Mucosa of descending colon (tissue), 3 donors: ENCODE measurements at regions not wholly inside any gene's neighbourhood (a gene's known extent, or its start where the extent isn't known, plus 50 kb on each side); places are given as distances from the start of the nearest gene placed in this dataset.
"Not testable (repeated sequence)": the region's sequence is repeated elsewhere in the genome, so short reads cannot be mapped to it uniquely, and the experiment has no call there.

Experiments used
- ATAC-seq: fragments of 200-7000 bp; cut with Tn5 transposase; one replicate; pipeline ENCODE4 v1.9.1; 2020; ENCODE audit warnings: mild to moderate bottlenecking, moderate library complexity
- DNase-seq, 3 donors: peaks; one replicate each; pipeline ENCODE4 v3.0.0-alpha.2; 2020
- H3K36me3 ChIP-seq: fragments of 200-600 bp; one replicate; pipeline ENCODE4 v1.8.0; 2021; ENCODE audit warnings: low read depth, mild to moderate bottlenecking
- H3K4me1 ChIP-seq: fragments of 200-600 bp; one replicate; pipeline ENCODE4 v1.8.0; 2021; ENCODE audit warnings: low read depth, mild to moderate bottlenecking
- H3K4me3 ChIP-seq: fragments of 200-600 bp; one replicate; pipeline ENCODE4 v1.8.0; 2021; ENCODE audit warnings: mild to moderate bottlenecking
- H3K9me3 ChIP-seq: fragments of 200-600 bp; one replicate; pipeline ENCODE4 v1.8.0; 2021; ENCODE audit warnings: mild to moderate bottlenecking
- CTCF ChIP-seq: fragments of 200-600 bp; IDR thresholded peaks from one replicate; pipeline ENCODE4 v1.8.0; 2022; ENCODE audit warnings: antibody characterized with exemption, mild to moderate bottlenecking
- intact Hi-C, 2 donors: fragments of 100-400 bp; cut with DNase I in 1 of 2; cut with micrococcal nuclease in 1 of 2; formaldehyde crosslinking; loops; one replicate each; pipeline versions ENCODE4 v1.11.0 to v1.11.1; 2022; cut with DNase I, micrococcal nuclease
- donor health status: DM: no; HTN: no; CAD: no; lungs with moderate emphysema.
- donor health status: DM: no; HTN: no; CAD: no.
- donor health status: DM: no; HTN: yes; CAD: no.

DNA sequence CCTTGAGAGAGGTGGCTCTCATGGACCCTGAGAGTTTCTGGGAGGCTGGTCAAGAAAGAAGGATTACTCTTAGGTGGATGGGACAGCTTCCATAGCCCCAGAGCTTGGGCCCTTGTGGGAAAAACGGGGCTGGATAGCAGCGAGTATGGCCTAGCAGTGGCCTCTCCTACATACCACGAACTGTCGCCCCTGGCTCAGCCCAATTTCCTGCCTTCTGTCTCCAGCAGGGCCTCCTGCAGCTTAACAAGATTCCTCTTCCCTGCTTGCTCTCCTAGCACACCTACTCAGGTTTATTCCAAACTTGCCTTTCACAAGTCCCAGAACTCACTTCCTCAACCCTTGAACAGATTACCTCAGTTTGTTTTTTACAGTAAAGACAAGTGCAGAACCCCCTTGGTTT, 139.7 kb upstream of the TPM1 start:
- H3K9me3 ChIP-seq = no peaks in the 10 kb centered on the region
- no peaks in the 10 kb centered on the region for H3K36me3 ChIP-seq
- intact Hi-C loops = no loop called here
- DNase-seq (no peak), ATAC-seq (no peak)
- H3K4me3 ChIP-seq = no peak overlapping the region
- H3K4me1 ChIP-seq = peaks cover 10% of the 10 kb centered on the region
- no peak for TF ChIP-seq CTCF

- no peak for ATAC-seq
- H3K4me3 ChIP-seq = no peak overlapping the region
Observed at GRCh38 chr15:62903437-62903836, 139.1 kb upstream of the TPM1 start.

DNA sequence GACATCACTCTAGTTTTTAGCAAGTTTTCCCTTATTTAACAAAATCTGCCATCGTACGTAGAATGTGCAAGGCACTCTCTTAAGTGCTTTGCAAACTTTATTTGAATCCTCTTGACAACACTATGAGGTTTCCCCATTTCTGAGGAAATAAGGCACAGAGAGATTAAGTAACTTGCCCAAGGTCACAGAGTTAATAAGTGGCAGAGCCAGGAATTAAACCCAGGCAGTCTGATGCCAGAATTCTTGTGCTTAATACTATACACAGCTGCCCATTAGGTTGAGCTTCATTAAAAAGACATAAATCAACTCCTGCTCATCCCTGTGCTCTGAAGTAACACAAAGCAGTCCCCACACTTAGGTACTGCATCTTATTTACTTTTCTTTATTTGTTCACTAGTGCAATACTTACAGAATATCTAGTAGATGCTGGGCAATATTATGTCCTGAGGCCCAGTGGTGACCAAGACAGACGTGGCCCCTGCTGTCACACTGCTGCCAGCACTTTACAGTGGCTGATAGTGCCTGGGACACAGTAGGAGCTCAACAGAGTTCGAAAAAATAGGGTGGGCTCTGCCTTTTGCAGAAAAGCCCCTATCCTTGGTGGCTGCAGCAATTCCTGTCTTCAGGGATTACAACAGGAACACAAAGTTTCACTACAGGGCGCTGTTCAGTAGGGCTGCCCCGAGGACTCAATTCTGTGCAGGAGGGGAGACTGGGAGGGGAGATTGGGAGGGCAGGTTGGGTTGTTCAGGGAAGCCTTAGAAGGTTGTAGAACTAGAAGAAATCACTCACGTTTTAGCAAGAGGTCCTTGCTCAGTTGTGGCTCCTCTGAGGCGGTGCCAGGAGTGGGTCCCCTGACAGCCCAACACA, 138.3 kb upstream of the TPM1 start:
- intact Hi-C loops = no loop called here
- ATAC-seq (no peak), DNase-seq (no peak)
- TF ChIP-seq CTCF = no peak
- H3K4me1 ChIP-seq = peaks cover 1% of the 10 kb centered on the region
- H3K4me3 ChIP-seq = no peak overlapping the region
- no peaks in the 10 kb centered on the region for H3K36me3 ChIP-seq
- H3K9me3 ChIP-seq = no peaks in the 10 kb centered on the region

More at GRCh38 chr15:62903437-62903836, 139.1 kb upstream of the TPM1 start:
- H3K4me1 ChIP-seq = peaks cover 10% of the 10 kb centered on the region
- H3K36me3 ChIP-seq = no peaks in the 10 kb centered on the region
- intact Hi-C loops = no loop called here
- H3K9me3 ChIP-seq = no peaks in the 10 kb centered on the region
- no peak for DNase-seq
- no peak for TF ChIP-seq CTCF

DNA sequence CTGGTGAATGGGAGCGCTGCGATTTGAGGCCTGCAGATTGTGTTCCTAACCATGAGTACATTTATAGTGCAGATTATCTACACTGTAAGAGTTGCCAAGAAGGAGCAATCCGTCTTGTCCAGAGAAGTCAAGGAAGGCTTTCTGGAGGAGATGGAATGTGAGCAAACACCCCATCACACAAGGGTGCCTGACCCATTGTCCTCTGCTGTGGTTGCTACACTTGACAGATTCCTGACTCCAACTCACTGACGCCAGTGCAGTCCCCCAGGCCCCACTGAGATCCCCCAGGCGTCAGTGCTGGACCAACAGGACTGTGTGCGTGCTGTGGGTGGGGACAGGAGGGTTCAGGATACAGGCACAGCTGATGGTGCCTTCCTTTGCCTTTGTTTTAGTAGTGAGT, 135.9 kb upstream of the TPM1 start:
- intact Hi-C loops = no loop called here
- H3K36me3 ChIP-seq = no peaks in the 10 kb centered on the region
- H3K9me3 ChIP-seq = no peaks in the 10 kb centered on the region
- no peak for TF ChIP-seq CTCF
- no peak overlapping the region for H3K4me3 ChIP-seq
- no peaks in the 10 kb centered on the region for H3K4me1 ChIP-seq
- no peak for ATAC-seq
- DNase-seq = no peak

DNA sequence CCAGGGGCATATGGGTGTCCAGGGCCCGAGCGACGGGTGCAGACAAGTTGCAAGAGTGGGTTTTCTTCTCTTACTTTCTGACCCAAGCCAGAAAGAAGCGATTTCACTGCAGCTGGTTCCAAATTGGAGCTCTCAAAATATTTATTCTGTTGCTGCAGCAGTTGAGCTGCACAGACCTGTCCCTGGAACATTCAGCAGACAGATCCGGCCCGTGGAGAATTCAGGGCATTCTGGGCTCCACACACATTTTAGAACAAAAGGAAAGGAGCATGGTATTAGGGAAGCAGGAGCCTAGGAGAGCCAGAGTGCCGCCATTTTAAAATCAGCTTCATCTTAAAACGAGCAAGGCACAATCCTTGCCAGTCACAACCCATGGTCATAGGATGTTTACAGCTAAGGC, 135.3 kb upstream of the TPM1 start:
- no peak overlapping the region for H3K4me3 ChIP-seq
- no peaks in the 10 kb centered on the region for H3K4me1 ChIP-seq
- TF ChIP-seq CTCF = no peak
- intact Hi-C loops = no loop called here
- DNase-seq (no peak), ATAC-seq (no peak)
- H3K36me3 ChIP-seq = no peaks in the 10 kb centered on the region
- no peaks in the 10 kb centered on the region for H3K9me3 ChIP-seq

GRCh38 chr15:62908341-62908740, 134.2 kb upstream of the TPM1 start:
- ATAC-seq = not testable (repeated sequence)

More at GRCh38 chr15:62908341-62908740, 134.2 kb upstream of the TPM1 start:
- H3K36me3 ChIP-seq, H3K4me3 ChIP-seq, H3K9me3 ChIP-seq, H3K4me1 ChIP-seq, intact Hi-C loops, DNase-seq: not testable (repeated sequence)
